ENCODE measurements at regions not wholly inside any gene's neighbourhood (a gene's known extent, or its start where the extent isn't known, plus 50 kb on each side); places are given as distances from the start of the nearest gene placed in this dataset.

DNA sequence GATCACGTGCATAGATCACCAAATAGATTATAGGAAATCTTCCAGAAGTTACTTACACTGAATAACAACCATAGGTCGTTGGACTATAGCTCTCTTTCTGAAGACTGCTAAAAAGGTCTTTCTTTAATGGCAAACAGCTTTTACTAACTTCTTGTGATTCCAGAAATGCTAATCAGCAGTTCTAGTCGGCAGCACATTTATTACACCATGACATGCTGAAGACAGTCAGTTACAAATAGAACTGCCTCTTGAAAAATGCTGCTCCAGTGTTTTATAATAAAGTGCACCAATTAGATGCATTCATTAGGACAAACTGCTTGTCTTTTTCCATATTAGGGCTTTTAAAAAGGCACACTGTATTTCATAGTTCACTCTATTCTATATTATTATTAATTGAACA lies 488.2 kb downstream of the PABPC4L start:
- TF ChIP-seq HDGF (IDR thresholded peaks at IDR 0.05; ENCODE audit: borderline replicate concordance) (no peak), ARNT (IDR thresholded peaks at IDR 0.05) (no peak), FOXK2 (IDR thresholded peaks at IDR 0.05) (no peak), NFRKB (IDR thresholded peaks at IDR 0.05) (no peak), SUZ12 (IDR thresholded peaks at IDR 0.05) (no peak), BHLHE40 (IDR thresholded peaks at IDR 0.05; ENCODE audit: borderline replicate concordance) (no peak), SP1 (IDR thresholded peaks at IDR 0.05) (no peak), L3MBTL2 (conservative IDR thresholded peaks at IDR 0.05) (no peak), FOXM1 (IDR thresholded peaks at IDR 0.05; ENCODE audit: borderline replicate concordance) (no peak), FOXA1 (IDR thresholded peaks at IDR 0.05) (no peak), CTBP1 (IDR thresholded peaks at IDR 0.05; ENCODE audit: borderline replicate concordance) (no peak), ZNF384 (IDR thresholded peaks at IDR 0.05) (no peak)
- TF ChIP-seq, protein P1, sequence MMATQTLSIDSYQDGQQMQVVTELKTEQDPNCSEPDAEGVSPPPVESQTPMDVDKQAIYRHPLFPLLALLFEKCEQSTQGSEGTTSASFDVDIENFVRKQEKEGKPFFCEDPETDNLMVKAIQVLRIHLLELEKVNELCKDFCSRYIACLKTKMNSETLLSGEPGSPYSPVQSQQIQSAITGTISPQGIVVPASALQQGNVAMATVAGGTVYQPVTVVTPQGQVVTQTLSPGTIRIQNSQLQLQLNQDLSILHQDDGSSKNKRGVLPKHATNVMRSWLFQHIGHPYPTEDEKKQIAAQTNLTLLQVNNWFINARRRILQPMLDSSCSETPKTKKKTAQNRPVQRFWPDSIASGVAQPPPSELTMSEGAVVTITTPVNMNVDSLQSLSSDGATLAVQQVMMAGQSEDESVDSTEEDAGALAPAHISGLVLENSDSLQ (IDR thresholded peaks at IDR 0.05) = no peak

Measured in HEK293T (cell line).